Astrocyte of the spinal cord (primary cell): ENCODE measurements at regions not wholly inside any gene's neighbourhood (a gene's known extent, or its start where the extent isn't known, plus 50 kb on each side); places are given as distances from the start of the nearest gene placed in this dataset.

Experiments used
- DNase-seq: peaks from one replicate; pipeline ENCODE4 v3.0.0; 2011; ENCODE audit warnings: low read depth, low spot score
- H3K4me3 ChIP-seq: 2 replicates; pipeline ENCODE4 v1.5.1; 2011; ENCODE audit warnings: low read depth, mild to moderate bottlenecking, low read length, moderate library complexity
- in situ Hi-C: cut with HindIII; loops from 2 replicates; pipeline ENCODE4 v1.10.0; 2017; ENCODE audit warnings: low sequenced_read_pairs
- TF ChIP-seq, protein P1 (sequence below): IDR thresholded peaks from 2 replicates; pipeline ENCODE4 v1.5.1; 2012; ENCODE audit warnings: low read depth, mild to moderate bottlenecking, low read length, inconsistent platforms

DNA sequence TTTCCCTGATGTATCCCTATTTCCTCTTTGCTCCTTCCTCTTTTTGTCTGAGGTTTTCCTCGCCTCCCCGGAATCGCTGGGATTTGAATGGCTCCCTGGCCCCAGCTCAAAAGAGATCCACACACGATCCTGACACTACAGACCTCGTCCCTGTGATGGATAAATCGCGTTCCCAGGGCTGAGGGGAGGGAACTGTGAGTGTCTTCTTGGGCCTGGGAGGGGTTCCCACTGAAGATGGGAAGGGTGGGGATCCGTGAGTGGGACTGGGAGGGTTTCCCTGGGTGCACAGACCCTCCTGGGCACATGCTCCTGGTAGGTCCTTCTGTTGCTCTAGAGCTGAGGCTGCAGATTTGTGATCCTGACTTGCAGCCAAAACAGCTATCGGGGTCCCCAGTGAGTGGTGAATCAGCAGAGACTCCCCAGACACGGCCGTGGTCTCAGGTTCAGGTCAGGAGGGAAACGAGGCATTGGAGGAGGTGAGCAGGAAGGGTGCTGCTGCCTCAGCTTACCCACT lies 591.0 kb downstream of the PTPRU start:
- in situ Hi-C loops: no loop called here
- no peak for DNase-seq
- TF ChIP-seq, protein P1, sequence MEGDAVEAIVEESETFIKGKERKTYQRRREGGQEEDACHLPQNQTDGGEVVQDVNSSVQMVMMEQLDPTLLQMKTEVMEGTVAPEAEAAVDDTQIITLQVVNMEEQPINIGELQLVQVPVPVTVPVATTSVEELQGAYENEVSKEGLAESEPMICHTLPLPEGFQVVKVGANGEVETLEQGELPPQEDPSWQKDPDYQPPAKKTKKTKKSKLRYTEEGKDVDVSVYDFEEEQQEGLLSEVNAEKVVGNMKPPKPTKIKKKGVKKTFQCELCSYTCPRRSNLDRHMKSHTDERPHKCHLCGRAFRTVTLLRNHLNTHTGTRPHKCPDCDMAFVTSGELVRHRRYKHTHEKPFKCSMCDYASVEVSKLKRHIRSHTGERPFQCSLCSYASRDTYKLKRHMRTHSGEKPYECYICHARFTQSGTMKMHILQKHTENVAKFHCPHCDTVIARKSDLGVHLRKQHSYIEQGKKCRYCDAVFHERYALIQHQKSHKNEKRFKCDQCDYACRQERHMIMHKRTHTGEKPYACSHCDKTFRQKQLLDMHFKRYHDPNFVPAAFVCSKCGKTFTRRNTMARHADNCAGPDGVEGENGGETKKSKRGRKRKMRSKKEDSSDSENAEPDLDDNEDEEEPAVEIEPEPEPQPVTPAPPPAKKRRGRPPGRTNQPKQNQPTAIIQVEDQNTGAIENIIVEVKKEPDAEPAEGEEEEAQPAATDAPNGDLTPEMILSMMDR: no peak
- no peak overlapping the region for H3K4me3 ChIP-seq

DNA sequence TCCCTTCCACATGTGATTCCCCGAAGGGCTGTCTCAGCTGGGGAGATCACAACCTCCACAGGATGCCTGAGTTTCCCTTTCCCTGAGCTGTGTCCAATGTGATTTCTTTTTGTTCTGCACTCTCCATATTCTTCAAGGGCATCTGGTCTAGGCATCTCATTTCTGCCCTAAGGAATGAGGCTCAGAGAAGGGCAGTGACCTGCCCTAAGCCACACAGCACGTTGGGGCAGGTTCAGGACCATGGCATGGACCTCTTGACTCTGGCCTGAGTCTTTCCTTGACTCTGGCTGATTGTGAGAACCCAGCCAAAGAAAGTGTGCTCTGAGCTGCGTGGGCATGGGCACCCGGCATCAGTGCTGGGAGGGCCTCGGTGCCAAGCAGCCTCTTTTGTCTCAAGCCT lies 590.3 kb downstream of the PTPRU start:
- TF ChIP-seq, protein P1: no peak
- DNase-seq: no peak
- no peak overlapping the region for H3K4me3 ChIP-seq
- in situ Hi-C loops: no loop called here

GRCh38 chr1:29825941-29826415 lies 589.7 kb downstream of the PTPRU start:
- no peak for DNase-seq
- TF ChIP-seq, protein P1: no peak
- in situ Hi-C loops: no loop called here
- H3K4me3 ChIP-seq: no peak overlapping the region

DNA sequence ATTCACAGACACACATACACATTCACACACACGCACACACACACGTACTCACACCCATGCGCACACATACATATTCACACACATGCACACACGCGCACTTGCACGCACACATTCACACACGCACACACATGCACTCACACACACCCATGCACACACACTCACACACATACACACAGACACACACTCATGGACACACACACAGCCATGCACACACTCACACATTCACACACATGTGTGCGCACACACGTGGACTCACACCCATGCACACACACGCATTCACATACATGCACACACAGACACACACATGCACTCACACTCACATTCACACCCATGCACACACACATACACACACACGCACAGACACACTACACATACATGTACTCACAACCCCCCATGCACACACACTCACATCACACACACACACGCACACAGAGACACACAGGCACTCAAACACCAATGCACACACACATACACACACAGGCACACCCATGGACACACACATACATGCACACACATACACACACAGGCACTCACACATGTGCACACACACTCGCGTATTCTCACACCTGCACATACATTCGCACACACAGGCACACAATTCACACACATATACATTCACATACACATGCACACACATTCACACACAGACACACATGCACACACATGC lies 589.1 kb downstream of the PTPRU start:
- in situ Hi-C loops: no loop called here
- H3K4me3 ChIP-seq: no peak overlapping the region
- TF ChIP-seq, protein P1: no peak
- no peak for DNase-seq

- in situ Hi-C loops: no loop called here
- H3K4me3 ChIP-seq: no peak overlapping the region
- TF ChIP-seq, protein P1: no peak
Observed at GRCh38 chr1:29824511-29825273, 588.4 kb downstream of the PTPRU start.

GRCh38 chr1:29824025-29824424 lies 587.7 kb downstream of the PTPRU start:
- DNase-seq: no peak
- in situ Hi-C loops: no loop called here
- TF ChIP-seq, protein P1: no peak
- no peak overlapping the region for H3K4me3 ChIP-seq

More at GRCh38 chr1:29824511-29825273, 588.4 kb downstream of the PTPRU start:
- DNase-seq: no peak
